Breast epithelium (tissue), 4 donors: ENCODE measurements at regions not wholly inside any gene's neighbourhood (a gene's known extent, or its start where the extent isn't known, plus 50 kb on each side); places are given as distances from the start of the nearest gene placed in this dataset.

ENCODE experiments used
- DNase-seq, 2 donors: peaks; one replicate each; pipeline ENCODE4 v3.0.0-alpha.2; 2019; ENCODE audit warnings: low spot score in 2 of 2
- H3K27ac ChIP-seq, 2 donors: fragments of 200-600 bp; sonication (generic) in 1 of 2; one replicate each; pipeline ENCODE4 v1.5.1; 2016 to 2019; ENCODE audit warnings: mild to moderate bottlenecking in 1 of 2
- H3K27me3 ChIP-seq, 2 donors: fragments of 200-600 bp; sonication (generic) in 1 of 2; one replicate each; pipeline versions ENCODE4 v1.5.1 to v1.6.0; 2017 to 2019; ENCODE audit warnings: control low read depth in 1 of 2, mild to moderate bottlenecking in 1 of 2
- H3K36me3 ChIP-seq: fragments of 200-600 bp; one replicate; pipeline ENCODE4 v1.5.1; 2019
- H3K4me1 ChIP-seq, 2 donors: fragments of 200-600 bp; sonication (generic); one replicate each; pipeline ENCODE4 v1.5.1; 2016 to 2019; ENCODE audit warnings: control low read depth in 1 of 2
- H3K4me3 ChIP-seq, 3 donors: fragments of 200-600 bp; sonication (generic); 1 replicate in 2 of 3; 2 replicates in 1 of 3; pipeline ENCODE4 v1.5.1; 2016 to 2019; ENCODE audit warnings: mild to moderate bottlenecking in 3 of 3, moderate library complexity in 2 of 3
- H3K9me3 ChIP-seq, 2 donors: fragments of 200-600 bp; sonication (generic) in 1 of 2; one replicate each; pipeline ENCODE4 v1.5.1; 2016 to 2019; ENCODE audit warnings: control low read depth in 1 of 2
- CTCF ChIP-seq, 3 donors: fragments of 450-650 bp; IDR thresholded peaks; one replicate each; pipeline ENCODE4 v1.5.1; 2016 to 2017; ENCODE audit warnings: antibody characterized with exemption in 3 of 3, mild to moderate bottlenecking in 3 of 3, moderate library complexity in 3 of 3
- POLR2A ChIP-seq: fragments of 450-650 bp; IDR thresholded peaks from one replicate; pipeline ENCODE4 v1.6.1; 2016; ENCODE audit warnings: antibody characterized with exemption, mild to moderate bottlenecking, moderate library complexity
- POLR2AphosphoS5 ChIP-seq, 3 donors: sonication (generic); formaldehyde crosslinking; IDR thresholded peaks; one replicate each; pipeline ENCODE4 v1.6.1; 2017; ENCODE audit warnings: antibody characterized with exemption in 3 of 3
- intact Hi-C: fragments of 100-400 bp; cut with DNase I; formaldehyde crosslinking; loops from one replicate; pipeline ENCODE4 v1.15.1; 2023; ENCODE audit warnings: low total_unique reads

GRCh38 chr3:101124125-101124524 lies 130.9 kb upstream of the ABI3BP start:
- Histone ChIP-seq H3K27me3 (no peaks in the 10 kb centered on the region), H3K4me3 (no peak overlapping the region), H3K27ac (no peak overlapping the region), H3K9me3 (no peaks in the 10 kb centered on the region), H3K4me1 (no peaks in the 10 kb centered on the region), H3K36me3 (no peaks in the 10 kb centered on the region)
- TF ChIP-seq POLR2A (no peak), CTCF (IDR thresholded peaks at IDR 0.05) (no peak), POLR2AphosphoS5 (IDR thresholded peaks at IDR 0.05) (no peak)
- DNase-seq: no peak
- intact Hi-C loops: no loop called here

DNA sequence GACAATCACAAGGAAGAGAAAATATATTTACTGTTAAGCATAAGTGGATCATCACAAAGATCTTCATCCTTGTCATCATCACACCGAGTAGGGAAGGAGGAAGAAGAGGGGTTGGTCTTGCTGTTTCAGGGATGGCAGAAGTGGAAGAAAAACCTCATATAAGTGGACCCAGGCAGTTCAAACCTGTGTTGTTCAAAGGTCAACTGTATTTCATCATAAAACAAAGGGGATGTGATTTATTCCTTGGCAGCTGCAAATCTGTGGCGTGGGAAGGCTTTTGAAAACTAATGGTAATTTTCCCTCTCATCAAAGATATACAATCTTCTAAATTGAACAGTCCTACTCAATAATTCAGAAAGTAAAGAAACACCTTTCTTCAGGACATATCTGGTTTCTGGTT lies 129.9 kb upstream of the ABI3BP start:
- intact Hi-C loops: no loop called here
- no peak overlapping the region for H3K4me3 ChIP-seq
- no peak for DNase-seq
- no peaks in the 10 kb centered on the region for H3K36me3 ChIP-seq
- TF ChIP-seq POLR2AphosphoS5 (IDR thresholded peaks at IDR 0.05) (no peak), CTCF (IDR thresholded peaks at IDR 0.05) (no peak), POLR2A (no peak)
- no peaks in the 10 kb centered on the region for H3K9me3 ChIP-seq
- H3K27ac ChIP-seq: no peak overlapping the region
- no peaks in the 10 kb centered on the region for H3K27me3 ChIP-seq
- no peaks in the 10 kb centered on the region for H3K4me1 ChIP-seq

DNA sequence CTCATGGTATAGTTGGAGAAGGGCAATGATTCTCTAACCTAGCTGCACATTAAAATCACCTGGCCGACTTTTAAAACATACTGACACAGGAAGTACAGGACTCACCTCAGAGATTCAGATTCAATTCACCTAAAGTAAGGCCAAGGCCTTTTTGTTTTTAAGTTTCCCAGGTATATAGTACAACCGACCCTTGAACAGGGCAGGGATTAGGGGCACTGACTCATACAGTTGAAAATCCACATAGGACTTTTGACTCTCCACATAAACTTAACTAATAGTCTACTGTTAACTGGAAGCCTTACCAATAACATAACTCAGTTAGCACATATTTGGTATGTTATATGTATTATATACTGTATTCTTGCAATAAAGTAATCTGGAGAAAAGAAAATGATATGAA lies 129.5 kb upstream of the ABI3BP start:
- intact Hi-C loops: no loop called here
- H3K36me3 ChIP-seq: no peaks in the 10 kb centered on the region
- H3K9me3 ChIP-seq: no peaks in the 10 kb centered on the region
- TF ChIP-seq POLR2A (no peak), CTCF (IDR thresholded peaks at IDR 0.05) (no peak), POLR2AphosphoS5 (IDR thresholded peaks at IDR 0.05) (no peak)
- H3K4me1 ChIP-seq: no peaks in the 10 kb centered on the region
- DNase-seq: no peak
- no peaks in the 10 kb centered on the region for H3K27me3 ChIP-seq
- no peak overlapping the region for H3K4me3 ChIP-seq
- H3K27ac ChIP-seq: no peak overlapping the region

- Histone ChIP-seq H3K36me3 (no peaks in the 10 kb centered on the region), H3K27me3 (no peaks in the 10 kb centered on the region), H3K4me1 (no peaks in the 10 kb centered on the region), H3K4me3 (no peak overlapping the region), H3K27ac (no peak overlapping the region), H3K9me3 (no peaks in the 10 kb centered on the region)
- no peak for DNase-seq
- intact Hi-C loops: no loop called here
- no peak for TF ChIP-seq CTCF (IDR thresholded peaks at IDR 0.05)
- no peak for TF ChIP-seq POLR2AphosphoS5 (IDR thresholded peaks at IDR 0.05)
- no peak for TF ChIP-seq POLR2A
These were observed 126.8 kb upstream of the ABI3BP start for GRCh38 chr3:101120039-101120438.

DNA sequence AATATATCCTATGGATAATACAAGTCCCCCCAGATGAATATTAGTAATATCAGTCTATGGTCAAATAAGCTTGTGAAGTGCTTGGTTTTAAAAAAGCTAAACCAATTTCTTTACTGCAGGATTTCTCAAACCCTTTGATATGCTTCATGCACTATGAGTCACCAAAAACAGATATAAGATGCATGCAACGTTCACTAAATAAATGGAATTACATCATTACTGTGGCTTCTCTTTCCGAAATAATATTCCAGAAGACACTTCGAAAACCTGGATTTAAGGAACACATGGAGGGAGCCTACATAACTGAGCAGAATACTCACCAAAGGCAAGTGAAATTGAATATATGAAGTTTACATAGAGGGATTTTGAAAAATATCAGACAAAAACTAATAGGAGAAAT lies 126.3 kb upstream of the ABI3BP start:
- Histone ChIP-seq H3K4me1 (no peaks in the 10 kb centered on the region), H3K27me3 (no peaks in the 10 kb centered on the region), H3K36me3 (no peaks in the 10 kb centered on the region), H3K9me3 (no peaks in the 10 kb centered on the region), H3K4me3 (no peak overlapping the region), H3K27ac (no peak overlapping the region)
- TF ChIP-seq POLR2AphosphoS5 (IDR thresholded peaks at IDR 0.05): no peak
- TF ChIP-seq CTCF (IDR thresholded peaks at IDR 0.05): no peak
- no peak for TF ChIP-seq POLR2A
- intact Hi-C loops: loop anchor here (5.0 kb wide), 1 partner anchor 362 kb away; no protein-coding TSS in a partner anchor
- DNase-seq: no peak
